IPS-18c (cell line): ENCODE measurements at regions not wholly inside any gene's neighbourhood (a gene's known extent, or its start where the extent isn't known, plus 50 kb on each side); places are given as distances from the start of the nearest gene placed in this dataset.

Experiments used
- H3K4me3 ChIP-seq: 2 replicates; pipeline ENCODE4 v1.7.0; 2013; ENCODE audit warnings: low read depth, mild to moderate bottlenecking, low read length, moderate library complexity; ENCODE audit not compliant: insufficient read depth
- H3K9me3 ChIP-seq: one replicate; pipeline ENCODE4 v1.6.1; 2013; ENCODE audit warnings: mild to moderate bottlenecking, low read length, moderate library complexity; ENCODE audit not compliant: control insufficient read depth, insufficient read depth

GRCh38 chr1:219783605-219784235 lies 144.6 kb downstream of the SLC30A10 start:
- no peaks in the 10 kb centered on the region for H3K9me3 ChIP-seq
- H3K4me3 ChIP-seq, result no peak overlapping the region

- Histone ChIP-seq H3K9me3 (no peaks in the 10 kb centered on the region), H3K4me3 (no peak overlapping the region)
Observed at GRCh38 chr1:219782929-219783328, 145.4 kb downstream of the SLC30A10 start.

GRCh38 chr1:219782311-219782710 lies 146.0 kb downstream of the SLC30A10 start:
- no peaks in the 10 kb centered on the region for H3K9me3 ChIP-seq
- H3K4me3 ChIP-seq, result no peak overlapping the region

GRCh38 chr1:219781491-219781890 lies 146.9 kb downstream of the SLC30A10 start:
- no peak overlapping the region for H3K4me3 ChIP-seq

GRCh38 chr1:219778793-219779369 lies 149.5 kb downstream of the SLC30A10 start:
- H3K9me3 ChIP-seq, result no peaks in the 10 kb centered on the region

More at GRCh38 chr1:219781491-219781890, 146.9 kb downstream of the SLC30A10 start:
- H3K9me3 ChIP-seq, result no peaks in the 10 kb centered on the region

GRCh38 chr1:219778110-219778509 lies 150.2 kb downstream of the SLC30A10 start:
- Histone ChIP-seq H3K9me3 (no peaks in the 10 kb centered on the region), H3K4me3 (no peak overlapping the region)

More at GRCh38 chr1:219778793-219779369, 149.5 kb downstream of the SLC30A10 start:
- H3K4me3 ChIP-seq, result no peak overlapping the region

GRCh38 chr1:219774386-219774785 lies 154.0 kb downstream of the SLC30A10 start:
- H3K9me3 ChIP-seq, result no peaks in the 10 kb centered on the region
- no peak overlapping the region for H3K4me3 ChIP-seq

GRCh38 chr1:219773775-219774174 lies 154.6 kb downstream of the SLC30A10 start:
- H3K9me3 ChIP-seq, result no peaks in the 10 kb centered on the region
- no peak overlapping the region for H3K4me3 ChIP-seq

GRCh38 chr1:219773110-219773509 lies 155.2 kb downstream of the SLC30A10 start:
- Histone ChIP-seq H3K9me3 (no peaks in the 10 kb centered on the region), H3K4me3 (no peak overlapping the region)

GRCh38 chr1:219772265-219773036 lies 155.9 kb downstream of the SLC30A10 start:
- H3K4me3 ChIP-seq, result no peak overlapping the region

GRCh38 chr1:219771080-219771479 lies 157.3 kb downstream of the SLC30A10 start:
- H3K9me3 ChIP-seq, result no peaks in the 10 kb centered on the region
- H3K4me3 ChIP-seq, result no peak overlapping the region

More at GRCh38 chr1:219772265-219773036, 155.9 kb downstream of the SLC30A10 start:
- H3K9me3 ChIP-seq, result no peaks in the 10 kb centered on the region

- no peaks in the 10 kb centered on the region for H3K9me3 ChIP-seq
Observed at GRCh38 chr1:219763321-219763720, 150.4 kb upstream of the ZC3H11B start.

GRCh38 chr1:219761208-219761860 lies 148.4 kb upstream of the ZC3H11B start:
- Histone ChIP-seq H3K4me3 (no peak overlapping the region), H3K9me3 (no peaks in the 10 kb centered on the region)

More at GRCh38 chr1:219763321-219763720, 150.4 kb upstream of the ZC3H11B start:
- H3K4me3 ChIP-seq, result no peak overlapping the region

- Histone ChIP-seq H3K4me3 (no peak overlapping the region), H3K9me3 (no peaks in the 10 kb centered on the region)
Observed at GRCh38 chr1:219759095-219759494, 146.2 kb upstream of the ZC3H11B start.

- Histone ChIP-seq H3K4me3 (no peak overlapping the region), H3K9me3 (no peaks in the 10 kb centered on the region)
Observed at GRCh38 chr1:219757890-219758289, 145.0 kb upstream of the ZC3H11B start.

- peaks cover 2% of the 10 kb centered on the region for H3K9me3 ChIP-seq
Observed at GRCh38 chr1:219755234-219755633, 142.3 kb upstream of the ZC3H11B start.

GRCh38 chr1:219754767-219755166 lies 141.9 kb upstream of the ZC3H11B start:
- Histone ChIP-seq H3K9me3 (peaks cover 2% of the 10 kb centered on the region), H3K4me3 (no peak overlapping the region)

More at GRCh38 chr1:219755234-219755633, 142.3 kb upstream of the ZC3H11B start:
- H3K4me3 ChIP-seq, result no peak overlapping the region
